Inflammatory macrophage treated with lipopolysaccharide for 1 hour (primary cell): ENCODE measurements at regions not wholly inside any gene's neighbourhood (a gene's known extent, or its start where the extent isn't known, plus 50 kb on each side); places are given as distances from the start of the nearest gene placed in this dataset.

Source experiments
- DNase-seq, 2 donors: peaks; one replicate each; pipeline ENCODE4 v3.0.0-alpha.2; 2020 to 2022

GRCh38 chr16:77594799-77595596 lies 127.3 kb upstream of the NUDT7 start:
- no peak for DNase-seq

DNA sequence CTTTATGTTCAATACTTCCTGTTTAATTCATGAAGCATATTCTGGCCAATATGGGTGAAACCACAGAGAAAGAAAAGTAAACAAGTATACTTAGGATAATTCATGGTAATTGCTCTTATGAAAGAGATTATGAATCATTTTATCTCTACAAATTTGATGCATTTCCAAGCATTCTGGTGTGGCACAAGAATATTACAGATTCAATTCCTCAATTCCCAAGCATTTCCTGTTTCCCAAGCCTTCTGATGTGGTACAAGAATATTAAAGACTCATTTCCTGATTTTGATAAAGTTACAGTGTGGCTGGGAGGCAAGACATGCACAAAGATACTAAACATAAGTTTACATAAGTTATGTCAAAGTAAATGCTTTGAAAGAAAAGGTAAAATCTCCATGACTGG lies 126.1 kb upstream of the NUDT7 start:
- peak; percentile 13 to 26 for DNase-seq

- DNase-seq, result peak; percentile 11 to 28
Observed at GRCh38 chr16:77599793-77600415, 122.4 kb upstream of the NUDT7 start.

- no peak for DNase-seq
Observed at GRCh38 chr16:77600555-77600954, 121.8 kb upstream of the NUDT7 start.

DNA sequence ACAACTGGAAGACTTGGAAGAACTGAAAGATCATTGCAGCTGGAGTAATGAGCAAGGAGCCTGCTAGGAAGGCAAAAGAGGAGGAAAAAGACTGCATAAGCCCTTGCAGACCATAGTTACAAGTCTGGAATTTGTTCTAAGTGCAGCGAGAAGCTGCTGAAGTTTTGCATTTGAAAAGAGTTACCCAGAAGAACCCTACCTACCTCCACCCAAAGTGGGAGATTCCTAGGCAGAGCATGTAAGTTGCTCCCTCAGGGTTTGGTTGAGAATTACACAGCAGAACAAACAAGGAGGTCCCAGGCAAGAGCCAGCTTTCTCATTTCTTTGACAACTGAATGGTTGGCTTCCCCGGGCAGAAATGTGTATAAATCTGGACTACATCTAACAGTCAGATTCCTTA lies 118.7 kb upstream of the NUDT7 start:
- DNase-seq, result no peak

DNA sequence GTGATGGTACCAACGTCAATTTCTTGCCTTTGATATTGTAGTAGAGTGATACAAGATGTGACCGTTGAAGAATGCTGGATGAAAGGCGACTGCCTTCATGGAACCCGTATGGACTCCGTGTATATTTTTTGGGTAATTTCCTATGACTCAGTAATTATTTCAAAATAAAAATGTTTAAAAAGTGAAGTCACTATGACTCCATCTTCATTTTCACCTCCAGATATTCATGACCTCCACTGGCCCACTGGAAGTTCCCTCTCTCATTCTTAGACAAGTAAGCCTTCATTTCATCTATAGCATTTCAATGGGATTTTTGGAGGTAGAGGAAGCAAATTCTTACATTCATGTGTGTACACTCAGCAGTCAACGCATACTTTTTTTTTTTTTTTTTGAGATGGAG lies 111.8 kb upstream of the NUDT7 start:
- no peak for DNase-seq

GRCh38 chr16:77611386-77611785 lies 110.9 kb upstream of the NUDT7 start:
- no peak for DNase-seq

DNA sequence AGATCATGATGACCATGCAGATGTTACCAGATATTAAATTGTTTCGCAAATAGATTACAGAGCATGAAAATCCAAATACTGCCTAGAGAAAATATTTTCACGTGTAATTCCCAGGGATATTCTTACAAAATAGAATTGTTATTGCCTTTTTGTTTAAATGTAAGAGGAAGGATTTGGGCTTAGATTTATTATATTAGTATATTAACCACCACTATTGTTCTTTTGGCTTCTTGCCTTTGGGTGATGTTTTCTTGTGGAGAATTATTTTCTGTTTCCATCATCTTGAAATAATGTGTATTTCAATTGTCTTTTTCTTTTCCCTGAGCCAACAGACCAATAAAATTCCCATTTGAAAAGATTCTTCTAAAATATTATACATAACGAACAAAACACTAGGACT lies 109.7 kb upstream of the NUDT7 start:
- no peak for DNase-seq

- no peak for DNase-seq
Observed at GRCh38 chr16:77613095-77613494, 109.2 kb upstream of the NUDT7 start.

DNA sequence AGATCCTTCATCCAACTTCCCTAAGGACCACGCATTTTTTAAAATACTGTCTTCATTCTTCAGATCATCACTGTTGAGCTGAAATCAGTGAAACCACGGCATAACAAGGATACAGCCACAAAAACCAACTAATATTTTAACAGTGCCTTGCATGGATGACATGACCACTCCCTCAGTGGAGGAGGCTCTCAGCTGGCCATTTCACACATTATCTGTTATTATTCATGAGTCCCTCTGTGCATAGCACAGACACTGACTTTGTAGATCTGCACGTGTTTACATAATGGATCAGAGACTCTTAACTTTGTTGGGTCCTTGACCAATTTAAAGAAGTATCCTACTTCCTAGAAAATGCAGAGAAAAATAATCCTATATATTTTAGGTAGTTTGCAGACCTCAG lies 104.8 kb upstream of the NUDT7 start:
- no peak for DNase-seq

DNA sequence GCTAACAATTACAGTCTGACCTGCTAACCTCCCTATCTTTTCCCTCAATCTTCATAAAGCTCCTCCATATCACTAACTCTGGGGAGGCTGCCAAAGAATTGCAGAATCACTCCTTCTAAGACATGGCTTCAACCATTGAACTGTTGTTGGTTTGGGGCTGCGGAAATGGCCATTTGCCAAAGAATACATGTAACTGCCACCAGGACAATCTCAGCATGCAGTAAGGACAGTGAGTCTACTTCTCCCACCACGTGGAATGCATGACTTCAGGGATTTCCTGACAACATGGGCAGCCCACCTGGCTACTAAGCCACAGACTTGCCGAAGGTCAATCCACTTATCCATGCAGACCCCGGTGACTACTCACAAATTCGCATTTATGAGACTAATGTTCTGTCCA lies 104.3 kb upstream of the NUDT7 start:
- DNase-seq, result no peak

DNA sequence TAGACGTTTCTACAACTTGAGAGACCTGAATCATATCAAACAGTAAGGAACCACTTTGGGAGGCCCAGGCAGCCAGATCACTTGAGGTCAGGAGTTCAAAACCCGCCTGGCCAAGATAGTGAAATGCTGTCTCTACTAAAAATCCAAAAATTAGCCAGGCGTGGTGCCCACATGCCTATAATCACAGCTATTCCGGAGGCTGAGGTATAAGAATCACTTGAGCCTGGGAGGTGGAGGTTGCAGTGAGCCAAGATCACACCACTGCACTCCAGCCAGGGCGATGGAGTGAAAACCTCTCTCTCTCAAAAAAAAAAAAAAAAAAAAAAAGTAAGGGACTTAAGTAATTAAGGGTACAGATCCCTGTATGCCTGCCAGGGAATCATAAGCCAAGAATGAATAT lies 103.4 kb upstream of the NUDT7 start:
- DNase-seq, result no peak

DNA sequence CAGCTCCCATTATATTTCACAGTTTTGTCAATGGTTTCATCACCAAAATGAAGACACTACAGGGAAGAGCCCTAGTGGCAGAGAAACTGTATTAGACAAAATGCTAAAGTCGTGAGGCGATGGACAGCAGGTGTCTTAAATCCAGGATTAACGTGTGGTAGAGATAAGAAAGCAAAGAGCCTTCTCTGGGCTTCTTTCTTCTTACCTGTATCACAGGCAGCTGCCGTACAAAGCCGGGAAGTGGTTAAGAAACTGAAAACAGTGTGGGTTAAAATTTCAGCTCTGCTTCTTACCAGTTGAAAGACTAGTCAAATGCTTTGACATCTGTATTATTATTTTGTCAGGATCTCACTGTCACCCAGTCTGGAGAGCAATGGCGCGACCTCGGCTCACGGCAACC lies 98.2 kb upstream of the NUDT7 start:
- DNase-seq, result no peak

DNA sequence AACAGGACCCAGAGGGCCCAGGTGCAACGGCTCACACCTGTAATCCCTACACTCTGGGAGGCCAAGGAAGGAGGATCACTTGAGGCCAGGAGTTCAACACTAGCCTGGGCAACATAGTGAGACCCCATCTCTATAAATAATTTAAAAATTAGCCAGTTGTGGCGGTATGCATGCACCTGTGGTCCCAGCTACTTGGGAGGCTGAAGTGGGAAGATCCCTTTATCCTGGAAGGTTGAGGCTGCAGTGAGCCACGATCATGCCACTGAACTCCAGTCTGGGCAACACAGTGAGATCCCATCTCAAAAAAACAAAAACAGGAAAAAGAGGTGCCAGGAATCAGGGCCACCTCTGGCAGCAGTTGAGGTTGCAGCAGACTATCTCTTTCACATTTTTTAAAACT lies 85.7 kb upstream of the NUDT7 start:
- no peak for DNase-seq

GRCh38 chr16:77637940-77638339 lies 84.4 kb upstream of the NUDT7 start:
- DNase-seq, result no peak

DNA sequence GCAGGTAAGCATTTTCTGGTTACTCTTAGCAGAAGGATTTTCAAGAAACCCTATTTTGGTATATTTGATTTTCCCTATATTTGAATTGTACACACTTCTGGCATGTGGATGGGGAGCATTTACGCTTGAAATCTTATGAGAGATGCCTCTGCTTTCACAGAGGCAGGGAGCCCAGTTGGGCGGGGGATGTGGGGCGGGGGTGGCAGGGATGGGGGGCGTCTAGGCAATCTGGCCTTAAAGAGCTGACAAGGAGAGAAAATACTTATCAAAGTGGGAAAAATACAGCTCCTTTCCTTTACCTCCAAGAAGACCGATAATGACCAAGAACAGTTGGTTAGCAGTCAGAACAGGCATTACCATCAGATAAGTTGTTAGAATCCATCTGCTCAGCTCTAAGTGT lies 79.1 kb upstream of the NUDT7 start:
- DNase-seq, result no peak

DNA sequence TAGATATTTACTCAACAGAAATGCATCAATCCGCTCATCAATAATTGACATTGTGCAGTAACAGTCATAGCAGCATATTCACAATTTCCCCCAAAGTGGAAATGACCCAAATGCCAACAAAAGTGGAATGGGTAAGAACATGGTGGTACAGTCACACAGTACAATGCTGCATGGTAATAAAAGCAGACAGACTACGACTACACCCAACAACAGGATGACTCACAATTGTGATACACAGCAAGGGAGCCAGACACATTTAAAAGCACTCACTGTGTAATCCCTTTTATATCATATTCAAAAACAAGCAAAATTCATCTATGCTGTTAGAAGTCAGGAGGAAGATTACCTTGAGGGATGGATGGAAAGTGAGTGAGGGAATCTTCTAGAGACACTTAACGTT lies 76.5 kb upstream of the NUDT7 start:
- DNase-seq, result no peak

DNA sequence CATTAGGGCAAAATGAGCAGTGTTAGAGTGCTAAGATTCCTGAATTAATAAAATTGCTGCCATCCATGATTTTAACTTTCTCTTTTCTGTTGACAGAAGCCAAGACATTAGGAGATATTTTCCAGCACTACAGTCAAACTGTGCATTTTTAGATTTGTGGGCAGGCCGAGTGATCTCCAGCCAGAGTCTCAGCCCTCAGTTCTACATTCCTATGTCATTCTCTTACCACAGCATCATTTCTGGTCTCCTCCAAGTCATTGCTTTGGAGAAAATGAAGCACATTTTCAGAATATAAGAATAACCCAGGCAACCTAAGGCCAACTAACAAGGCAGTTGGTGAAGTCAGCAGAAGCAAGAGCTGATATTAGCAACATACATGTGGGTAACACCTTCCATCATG lies 74.6 kb upstream of the NUDT7 start:
- no peak for DNase-seq

DNA sequence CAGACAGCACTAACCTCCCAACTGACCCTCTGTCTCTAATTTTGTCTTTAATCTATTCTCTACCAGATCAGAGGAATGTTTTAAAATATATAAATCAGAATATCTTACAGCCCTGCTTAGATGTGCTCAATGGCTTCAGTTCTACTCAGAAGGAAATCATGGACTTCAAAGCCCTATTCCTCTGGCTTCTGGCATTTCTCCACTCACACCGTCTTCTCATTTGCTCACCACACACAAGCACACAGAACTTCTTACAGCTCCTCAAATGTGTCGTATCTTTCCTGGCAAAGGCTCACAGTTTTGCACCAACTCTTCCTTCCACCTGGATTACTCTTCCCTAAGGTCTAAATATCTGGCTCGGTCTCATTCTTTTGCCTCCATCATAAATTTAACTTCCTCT lies 71.6 kb upstream of the NUDT7 start:
- no peak for DNase-seq

DNA sequence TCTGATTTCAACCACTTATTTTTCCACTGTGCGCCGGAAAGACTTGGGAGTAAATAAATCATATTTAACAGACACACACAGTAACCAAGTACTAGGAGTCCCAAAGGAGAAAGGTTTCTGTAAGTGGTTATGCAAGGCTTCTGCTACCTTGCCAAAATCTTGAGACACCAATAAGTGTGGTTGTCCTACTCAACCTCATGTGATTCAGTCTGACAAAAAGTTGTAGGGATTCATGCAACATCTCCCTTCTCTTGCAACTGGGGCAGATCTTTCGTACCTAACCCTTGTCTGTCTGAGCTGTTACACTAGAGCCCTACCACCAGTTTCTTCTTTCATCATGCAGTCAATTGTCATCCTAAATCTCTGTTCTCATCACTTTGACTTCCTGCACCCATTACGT lies 69.9 kb upstream of the NUDT7 start:
- no peak for DNase-seq

DNA sequence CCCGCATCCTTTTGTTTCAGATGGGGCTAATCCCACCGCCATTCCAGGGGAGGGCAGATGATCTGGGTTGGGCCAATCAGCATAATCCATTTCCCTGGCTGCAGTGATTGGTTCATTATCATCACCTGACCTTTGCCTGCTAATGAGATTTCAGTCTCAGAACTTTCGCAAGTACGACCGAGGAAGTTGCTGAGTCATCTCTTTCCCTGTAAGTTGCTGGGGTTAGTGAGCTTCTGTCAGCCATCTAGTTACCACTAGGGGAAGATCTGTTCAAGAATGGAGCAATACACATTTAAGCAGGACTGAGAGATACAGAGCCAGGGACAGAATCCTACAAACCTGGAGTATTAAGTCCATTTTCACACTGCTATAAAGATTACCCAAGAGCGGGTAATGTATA lies 65.3 kb upstream of the NUDT7 start:
- no peak for DNase-seq

DNA sequence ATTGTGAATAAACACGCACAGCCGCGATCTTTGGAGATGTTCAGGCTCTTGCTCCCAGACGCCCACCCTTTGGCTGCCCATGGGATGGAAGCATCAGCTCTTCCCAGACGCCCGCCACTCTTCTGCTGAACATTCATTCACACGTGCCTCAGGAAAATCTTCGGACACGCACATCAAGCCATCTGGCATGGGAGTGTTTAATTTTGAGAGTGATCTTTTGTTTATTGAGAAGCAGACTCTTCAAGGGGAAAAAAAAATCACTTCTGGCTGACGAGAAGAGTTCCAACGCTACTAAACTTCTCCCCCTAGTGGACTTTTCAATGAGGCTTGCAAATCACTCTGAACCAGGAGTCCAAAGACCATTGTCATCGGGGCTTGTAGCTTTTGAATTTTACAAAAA lies 62.0 kb upstream of the NUDT7 start:
- no peak for DNase-seq

GRCh38 chr16:77662246-77662645 lies 60.1 kb upstream of the NUDT7 start:
- peak; percentile 24 to 38 for DNase-seq

DNA sequence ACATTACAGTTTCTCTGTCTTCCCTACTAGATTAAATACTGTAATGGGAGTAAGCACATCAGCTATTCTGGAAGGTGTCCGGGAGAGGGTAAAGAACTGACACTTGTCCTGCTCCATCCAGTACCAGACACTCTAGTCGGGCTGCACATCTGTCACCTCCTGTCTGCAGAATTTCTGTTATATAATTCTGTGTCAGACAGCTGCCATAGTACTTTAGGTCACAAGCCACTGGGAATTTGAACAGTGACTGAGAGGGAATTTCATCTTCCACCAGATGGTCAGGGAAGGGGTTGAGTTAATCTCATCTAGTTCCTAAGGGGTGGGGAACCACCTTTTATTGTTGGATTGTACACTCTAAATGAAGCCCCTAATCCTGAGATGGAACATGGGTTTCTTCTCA lies 58.6 kb upstream of the NUDT7 start:
- DNase-seq, result no peak

DNA sequence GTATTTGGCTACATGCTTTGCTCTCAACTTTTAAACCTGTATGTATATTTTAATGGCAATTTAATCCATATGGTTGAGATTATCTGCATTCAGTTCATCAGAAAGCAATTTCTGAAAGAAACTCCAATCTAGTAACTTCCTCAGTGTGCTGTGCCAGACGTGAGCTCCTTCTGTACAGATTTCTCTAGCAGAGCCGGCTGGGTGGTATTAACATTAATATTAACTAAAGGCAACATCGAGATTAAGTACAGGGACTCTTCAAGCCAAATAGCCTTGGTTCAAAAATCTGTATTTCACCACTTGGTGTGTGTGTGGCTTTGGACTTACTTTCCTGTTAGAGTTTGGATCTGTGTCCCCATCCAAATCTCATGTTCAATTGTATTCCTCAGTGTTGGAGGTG lies 55.5 kb upstream of the NUDT7 start:
- no peak for DNase-seq
